ENCODE measurements at regions not wholly inside any gene's neighbourhood (a gene's known extent, or its start where the extent isn't known, plus 50 kb on each side); places are given as distances from the start of the nearest gene placed in this dataset.

DNA sequence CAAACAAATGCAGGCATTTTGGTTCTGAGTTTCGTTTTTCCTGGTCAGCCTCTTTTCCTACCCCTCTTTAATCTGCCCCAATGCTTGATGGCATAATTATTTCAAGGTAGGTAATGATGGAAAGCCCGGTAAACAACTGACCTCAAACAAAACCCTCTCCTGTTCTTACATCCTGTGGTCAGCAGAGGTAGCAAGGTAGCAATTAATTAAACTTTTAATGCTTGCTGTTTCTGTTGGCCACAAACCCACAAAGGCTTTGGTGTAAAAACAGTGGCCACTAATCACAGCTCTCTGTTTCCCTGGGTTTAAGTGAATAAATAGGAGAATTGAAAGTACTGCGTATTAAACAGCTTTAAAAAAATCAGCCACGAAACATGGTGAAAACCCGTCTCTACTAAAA lies 261.5 kb upstream of the SOX4 start:
- no peak for DNase-seq (ENCODE audit: low read depth)
- no peak overlapping the region for H3K4me3 ChIP-seq (ENCODE audit: control insufficient read depth, low read depth, low read length)
- no peak for TF ChIP-seq CTCF (IDR thresholded peaks at IDR 0.05; ENCODE audit: control insufficient read depth, insufficient read depth, low read depth, low read length, missing control alignments)

DNA sequence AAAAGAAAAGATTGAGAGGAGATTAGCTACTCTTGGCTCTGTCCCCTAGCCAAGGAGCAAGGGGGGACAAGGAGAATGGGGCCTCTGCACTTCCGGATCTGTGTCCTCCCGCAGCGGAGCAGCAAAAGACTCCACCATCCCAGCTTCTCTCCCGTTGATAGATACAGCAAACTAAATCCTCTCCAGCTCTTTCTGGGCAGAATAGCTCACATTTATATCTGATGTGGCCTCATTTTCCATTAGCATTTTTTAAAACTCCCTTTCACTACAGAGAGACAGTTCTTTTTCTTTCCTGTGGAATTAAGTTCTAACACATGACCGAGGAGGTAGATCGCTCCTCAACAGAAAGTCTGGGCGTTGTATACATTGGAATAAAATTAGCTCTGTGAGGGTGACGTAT lies 260.9 kb upstream of the SOX4 start:
- DNase-seq (ENCODE audit: low read depth) = no peak
- no peak overlapping the region for H3K4me3 ChIP-seq (ENCODE audit: control insufficient read depth, low read depth, low read length)
- TF ChIP-seq CTCF (IDR thresholded peaks at IDR 0.05; ENCODE audit: control insufficient read depth, insufficient read depth, low read depth, low read length, missing control alignments) = no peak

GRCh38 chr6:21333715-21334114 lies 259.8 kb upstream of the SOX4 start:
- no peak for TF ChIP-seq CTCF (IDR thresholded peaks at IDR 0.05; ENCODE audit: control insufficient read depth, insufficient read depth, low read depth, low read length, missing control alignments)
- H3K4me3 ChIP-seq (ENCODE audit: control insufficient read depth, low read depth, low read length) = no peak overlapping the region
- no peak for DNase-seq (ENCODE audit: low read depth)

DNA sequence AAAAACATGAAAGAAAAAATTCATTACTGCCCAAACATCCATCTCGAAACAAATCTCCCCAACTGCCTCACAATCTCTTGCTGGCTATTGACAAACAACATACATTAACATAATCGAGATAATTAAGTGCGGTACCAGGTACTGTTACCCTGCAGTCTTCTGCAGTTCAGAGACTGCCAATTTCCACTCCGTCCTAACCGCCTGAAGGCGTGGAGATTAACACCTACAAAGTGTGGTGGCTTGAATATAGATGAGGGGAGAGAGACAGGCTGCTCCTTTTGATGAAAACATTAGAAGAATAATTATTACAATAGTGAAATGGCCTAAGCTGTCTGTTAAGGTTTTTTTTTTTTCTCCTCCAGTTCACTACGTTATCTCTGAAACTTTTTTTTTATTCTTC lies 258.9 kb upstream of the SOX4 start:
- H3K4me3 ChIP-seq (ENCODE audit: control insufficient read depth, low read depth, low read length) = no peak overlapping the region
- DNase-seq (ENCODE audit: low read depth) = no peak
- TF ChIP-seq CTCF (IDR thresholded peaks at IDR 0.05; ENCODE audit: control insufficient read depth, insufficient read depth, low read depth, low read length, missing control alignments) = no peak

DNA sequence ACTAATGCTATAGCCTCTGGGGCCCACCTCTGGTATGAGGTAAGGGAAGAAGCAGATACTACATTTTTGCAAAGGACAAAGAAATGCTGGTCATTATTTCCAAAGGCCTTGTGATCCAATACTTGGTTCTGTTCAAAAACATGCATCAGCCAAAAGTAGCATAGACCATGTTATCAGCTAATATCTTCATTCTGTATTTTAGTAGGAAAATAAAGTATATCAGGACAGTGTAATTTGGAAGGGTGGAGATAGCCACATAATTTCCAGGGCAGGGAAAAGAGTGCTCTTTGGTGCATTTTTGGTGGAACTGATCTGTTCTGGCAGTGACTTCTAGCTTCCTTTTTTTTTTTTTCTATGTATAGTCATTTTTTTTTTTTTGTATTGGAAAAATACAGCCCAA lies 258.0 kb upstream of the SOX4 start:
- TF ChIP-seq CTCF (IDR thresholded peaks at IDR 0.05; ENCODE audit: control insufficient read depth, insufficient read depth, low read depth, low read length, missing control alignments) = no peak
- no peak overlapping the region for H3K4me3 ChIP-seq (ENCODE audit: control insufficient read depth, low read depth, low read length)
- no peak for DNase-seq (ENCODE audit: low read depth)

DNA sequence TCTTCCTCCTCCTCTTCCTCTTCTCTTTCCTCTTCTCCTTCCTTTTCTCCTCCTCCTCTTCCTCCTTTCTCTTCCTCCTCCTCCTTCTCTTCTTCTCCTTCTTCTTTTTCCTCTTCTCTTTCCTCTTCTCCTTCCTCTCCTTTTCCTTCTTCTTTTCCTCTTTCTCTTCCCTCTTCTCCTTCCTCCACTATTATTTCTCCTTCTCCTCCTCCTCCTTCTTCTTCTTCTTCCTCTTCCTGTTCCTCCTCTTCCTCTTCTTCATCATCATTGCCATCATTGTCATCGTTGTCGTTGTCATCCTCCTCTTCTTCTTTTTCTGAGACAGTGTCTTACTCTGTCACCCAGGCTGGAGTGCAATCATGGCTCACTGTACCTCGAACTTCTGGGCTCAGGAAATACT lies 256.3 kb upstream of the SOX4 start:
- no peak overlapping the region for H3K4me3 ChIP-seq (ENCODE audit: control insufficient read depth, low read depth, low read length)
- TF ChIP-seq CTCF (IDR thresholded peaks at IDR 0.05; ENCODE audit: control insufficient read depth, insufficient read depth, low read depth, low read length, missing control alignments) = no peak
- DNase-seq (ENCODE audit: low read depth) = no peak

GRCh38 chr6:21340573-21340972 lies 253.0 kb upstream of the SOX4 start:
- no peak overlapping the region for H3K4me3 ChIP-seq (ENCODE audit: control insufficient read depth, low read depth, low read length)
- no peak for DNase-seq (ENCODE audit: low read depth)
- no peak for TF ChIP-seq CTCF (IDR thresholded peaks at IDR 0.05; ENCODE audit: control insufficient read depth, insufficient read depth, low read depth, low read length, missing control alignments)
